IMR-90 (cell line): ENCODE measurements at regions not wholly inside any gene's neighbourhood (a gene's known extent, or its start where the extent isn't known, plus 50 kb on each side); places are given as distances from the start of the nearest gene placed in this dataset.

Experiments
- ATAC-seq: fragments of 200-7000 bp; cut with Tn5 transposase; 2 replicates; pipeline ENCODE4 v1.9.1; 2020; ENCODE audit warnings: low read depth, mild to moderate bottlenecking, moderate library complexity
- BruUV-seq: library from RNA; stranded (reverse); fragments of 400-500 nt; replicated peaks from 2 replicates; lab custom pipeline; 2021; lab: Mats Ljungman, UMichigan
- CTCF ChIA-PET: fragments of 300-600 bp; formaldehyde crosslinking; extraction: SDS; loops from one replicate; lab custom pipeline; 2021; ENCODE audit warnings: antibody characterized with exemption; lab: Yijun Ruan, JAX
- POLR2A ChIA-PET: fragments of 300-600 bp; sonication (Branson Sonifier 250); formaldehyde crosslinking; loops from one replicate; lab custom pipeline; 2022; ENCODE audit warnings: antibody characterized with exemption; ENCODE audit not compliant: unreplicated experiment; lab: Charles Lee
- DNase-seq: peaks from one replicate; pipeline ENCODE4 v3.0.0; 2013
- H2AFZ ChIP-seq: replicated peaks from 2 replicates; pipeline ENCODE3; 2013; ENCODE audit warnings: low read length, mild to moderate bottlenecking; ENCODE audit not compliant: poor library complexity
- H2AK5ac ChIP-seq: 2 replicates; pipeline ENCODE4 v1.6.1; 2013; ENCODE audit warnings: low read depth, low read length, inconsistent platforms
- H2AK9ac ChIP-seq: replicated peaks from 2 replicates; pipeline ENCODE3; 2013; ENCODE audit warnings: mild to moderate bottlenecking, low read depth, low read length, moderate library complexity; ENCODE audit not compliant: poor library complexity
- H2BK120ac ChIP-seq: 2 replicates; pipeline ENCODE4 v1.6.1; 2013; ENCODE audit warnings: low read depth, low read length, inconsistent platforms
- H2BK15ac ChIP-seq: 3 replicates; pipeline ENCODE4 v1.6.1; 2013; ENCODE audit warnings: low read depth, low read length, inconsistent platforms
- H2BK20ac ChIP-seq: 2 replicates; pipeline ENCODE4 v1.6.1; 2013; ENCODE audit warnings: low read depth, mild to moderate bottlenecking, inconsistent platforms, low read length, moderate library complexity
- H2BK5ac ChIP-seq: 2 replicates; pipeline ENCODE4 v1.6.1; 2013; ENCODE audit warnings: mild to moderate bottlenecking, low read depth, low read length, inconsistent platforms; ENCODE audit not compliant: poor library complexity, severe bottlenecking
- H3K14ac ChIP-seq: replicated peaks from 2 replicates; pipeline ENCODE4 v1.6.1; 2013; ENCODE audit warnings: low read depth, low read length, inconsistent platforms
- H3K18ac ChIP-seq: 2 replicates; pipeline ENCODE4 v1.6.1; 2013; ENCODE audit warnings: low read depth, low read length, control low read depth
- H3K23ac ChIP-seq: 2 replicates; pipeline ENCODE4 v1.6.1; 2013; ENCODE audit warnings: low read depth, low read length, inconsistent platforms
- H3K27ac ChIP-seq: 2 replicates; pipeline ENCODE4 v1.5.1; 2013; ENCODE audit warnings: mild to moderate bottlenecking, control low read depth, low read length; ENCODE audit not compliant: insufficient read depth
- H3K27me3 ChIP-seq: 2 replicates; pipeline ENCODE4 v1.6.1; 2013; ENCODE audit warnings: low read length; ENCODE audit not compliant: control insufficient read depth, insufficient read depth
- H3K36me3 ChIP-seq: 2 replicates; pipeline ENCODE4 v1.6.1; 2013; ENCODE audit warnings: low read length, mixed read lengths; ENCODE audit not compliant: control insufficient read depth, insufficient read depth
- H3K4ac ChIP-seq: 2 replicates; pipeline ENCODE4 v1.6.1; 2013; ENCODE audit warnings: low read depth, low read length, inconsistent platforms
- H3K4me1 ChIP-seq: 2 replicates; pipeline ENCODE4 v1.6.1; 2013; ENCODE audit warnings: low read length, mixed read lengths; ENCODE audit not compliant: control insufficient read depth, insufficient read depth
- H3K4me2 ChIP-seq: 2 replicates; pipeline ENCODE4 v1.6.1; 2013; ENCODE audit warnings: low read depth, mild to moderate bottlenecking, control low read depth, low read length, moderate library complexity
- H3K4me3 ChIP-seq: 2 replicates; pipeline ENCODE4 v1.5.1; 2013; ENCODE audit warnings: low read depth, mild to moderate bottlenecking, control low read depth, low read length, moderate library complexity; ENCODE audit not compliant: insufficient read depth
- H3K56ac ChIP-seq: 2 replicates; pipeline ENCODE4 v1.6.1; 2013; ENCODE audit warnings: low read length, inconsistent platforms; ENCODE audit not compliant: insufficient read depth; ENCODE audit errors: extremely low read depth
- H3K79me1 ChIP-seq, 2 experiments: 2 replicates each; pipeline ENCODE4 v1.6.1; 2013; ENCODE audit warnings: low read length in 2 of 2, inconsistent platforms in 1 of 2, low read depth in 1 of 2
- H3K9ac ChIP-seq: 2 replicates; pipeline ENCODE4 v1.6.1; 2013; ENCODE audit warnings: low read depth, low read length, control low read depth
- H3K9me1 ChIP-seq: 2 replicates; pipeline ENCODE4 v1.6.1; 2013; ENCODE audit warnings: low read length, inconsistent platforms; ENCODE audit not compliant: insufficient read depth
- H3K9me3 ChIP-seq: 2 replicates; pipeline ENCODE4 v1.6.1; 2013; ENCODE audit warnings: low read length; ENCODE audit not compliant: control insufficient read depth, insufficient read depth
- H4K20me1 ChIP-seq: 2 replicates; pipeline ENCODE4 v1.6.1; 2013; ENCODE audit warnings: low read length, inconsistent platforms; ENCODE audit not compliant: insufficient read depth
- H4K5ac ChIP-seq: 2 replicates; pipeline ENCODE4 v1.6.1; 2013; ENCODE audit warnings: mild to moderate bottlenecking, low read depth, low read length, control low read depth
- H4K8ac ChIP-seq, 2 experiments: 2 replicates each; pipeline ENCODE4 v1.6.1; 2013; ENCODE audit warnings: low read depth in 2 of 2, low read length in 2 of 2, control low read depth in 1 of 2, inconsistent platforms in 1 of 2
- H4K91ac ChIP-seq: 2 replicates; pipeline ENCODE4 v1.6.1; 2013; ENCODE audit warnings: low read depth, low read length, inconsistent platforms; ENCODE audit not compliant: insufficient read depth
- BHLHE40 ChIP-seq: fragments of 150-350 bp; IDR thresholded peaks from 2 replicates; pipeline ENCODE4 v1.6.1; 2016; ENCODE audit warnings: mild to moderate bottlenecking, low read depth, low read length
- CEBPB ChIP-seq: IDR thresholded peaks from 2 replicates; pipeline ENCODE4 v1.6.1; 2012; ENCODE audit warnings: low read depth, low read length, improper control_type of control experiment
- CHD1 ChIP-seq: IDR thresholded peaks from 2 replicates; pipeline ENCODE4 v1.6.1; 2012; ENCODE audit warnings: low read depth, low read length, improper control_type of control experiment
- FOS ChIP-seq: fragments of 150-350 bp; IDR thresholded peaks from 2 replicates; pipeline ENCODE4 v1.6.1; 2016; ENCODE audit warnings: low read depth, low read length
- MAFK ChIP-seq: IDR thresholded peaks from 2 replicates; pipeline ENCODE4 v1.6.1; 2012; ENCODE audit warnings: low read depth, low read length, improper control_type of control experiment
- MAZ ChIP-seq: IDR thresholded peaks from 2 replicates; pipeline ENCODE4 v1.6.1; 2012; ENCODE audit warnings: low read depth, mild to moderate bottlenecking, low read length, improper control_type of control experiment, moderate library complexity, borderline replicate concordance
- MXI1 ChIP-seq: IDR thresholded peaks from 2 replicates; pipeline ENCODE4 v1.6.1; 2012; ENCODE audit warnings: low read depth, mild to moderate bottlenecking, low read length, moderate library complexity, borderline replicate concordance
- NFE2L2 ChIP-seq: fragments of 150-350 bp; IDR thresholded peaks from 2 replicates; pipeline ENCODE4 v1.6.1; 2016; ENCODE audit warnings: low read depth, mild to moderate bottlenecking, low read length
- POLR2A ChIP-seq: IDR thresholded peaks from 2 replicates; pipeline ENCODE4 v1.6.1; 2012; ENCODE audit warnings: mild to moderate bottlenecking, low read depth, low read length
- RAD21 ChIP-seq: IDR thresholded peaks from 2 replicates; pipeline ENCODE4 v1.6.1; 2012; ENCODE audit warnings: low read length, improper control_type of control experiment
- RCOR1 ChIP-seq: IDR thresholded peaks from 2 replicates; pipeline ENCODE4 v1.6.1; 2012; ENCODE audit warnings: mild to moderate bottlenecking, low read length, improper control_type of control experiment; ENCODE audit not compliant: insufficient replicate concordance
- RFX5 ChIP-seq: IDR thresholded peaks from 2 replicates; pipeline ENCODE4 v1.8.0; 2012; ENCODE audit warnings: low read depth, mild to moderate bottlenecking, low read length, moderate library complexity
- SMC3 ChIP-seq: fragments of 150-350 bp; IDR thresholded peaks from 2 replicates; pipeline ENCODE4 v1.6.1; 2016; ENCODE audit warnings: low read depth, mild to moderate bottlenecking, antibody characterized with exemption, low read length, moderate library complexity
- WGBS, 2 experiments: methylation state at CpG; one replicate each; pipeline versions ENCODE4 v1.1.5 to v1.1.7; 2013; ENCODE audit warnings: missing lambda C conversion rate in 2 of 2; ENCODE audit not compliant: insufficient read length in 1 of 2; ENCODE audit errors: extremely low coverage in 2 of 2; 5-methylcytosine and 5-hydroxymethylcytosine counted together
- dilution Hi-C: fragments of 300-500 bp; cut with HindIII; formaldehyde crosslinking; loops from one replicate; pipeline ENCODE4 v1.14.3; 2018; ENCODE audit warnings: low sequenced_read_pairs; ENCODE audit not compliant: unreplicated experiment
- in situ Hi-C: fragments of 300-500 bp; cut with MboI; formaldehyde crosslinking; loops from 3 replicates; pipeline ENCODE4 v1.14.3; 2019; ENCODE audit warnings: low sequenced_read_pairs, inconsistent platforms, mixed read lengths
- intact Hi-C: fragments of 100-400 bp; cut with micrococcal nuclease; formaldehyde crosslinking; loops from 2 replicates; pipeline ENCODE4 v1.10.0; 2022
- TF ChIP-seq, protein P1 (sequence below): fragments of 150-350 bp; IDR thresholded peaks from 2 replicates; pipeline ENCODE4 v1.6.1; 2016; ENCODE audit warnings: low read depth, mild to moderate bottlenecking, low read length, moderate library complexity, borderline replicate concordance
- TF ChIP-seq, protein P2 (sequence below): fragments of 150-350 bp; IDR thresholded peaks from 2 replicates; pipeline ENCODE4 v1.6.1; 2017; ENCODE audit warnings: mild to moderate bottlenecking, antibody characterized with exemption, low read length, low read depth
- TF ChIP-seq, protein P3 (sequence below): conservative IDR thresholded peaks from 2 replicates; pipeline ENCODE4 v1.5.1; 2012; ENCODE audit warnings: mild to moderate bottlenecking, low read depth, low read length, improper control_type of control experiment

DNA sequence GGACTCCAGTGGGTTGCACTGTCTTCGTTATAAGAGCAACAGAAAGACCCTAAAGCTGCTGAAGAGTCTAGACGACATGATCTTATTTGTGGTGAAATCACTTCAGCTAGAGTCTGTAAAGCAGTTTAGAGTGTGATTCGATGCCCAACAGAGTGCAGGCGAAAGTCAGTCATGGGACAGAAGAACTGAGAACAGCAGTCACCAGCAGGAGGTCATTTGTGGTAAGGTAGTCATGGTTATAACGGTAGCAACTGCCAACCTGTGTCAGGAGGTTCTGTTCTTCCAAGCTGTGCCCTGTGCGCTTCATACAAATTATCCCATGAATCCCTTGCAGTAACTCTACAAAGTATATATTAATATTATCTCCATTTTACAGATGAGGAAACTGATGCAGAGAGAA lies 954.1 kb downstream of the AACS start:
- no peak overlapping the region for H3K23ac ChIP-seq
- no peak overlapping the region for H2AK9ac ChIP-seq
- no peaks in the 10 kb centered on the region for H3K79me1 ChIP-seq
- H3K27ac ChIP-seq: no peak overlapping the region
- intact Hi-C loops (no loop called here), dilution Hi-C loops (no loop called here), in situ Hi-C loops (no loop called here)
- H3K4ac ChIP-seq: no peak overlapping the region
- H2BK120ac ChIP-seq: no peak overlapping the region
- H3K4me2 ChIP-seq: no peak overlapping the region
- H3K18ac ChIP-seq: no peak overlapping the region
- ATAC-seq: no peak
- BruUV-seq: no TSS peak
- 27% methylated on average over 3 of the region's 6 CpGs; no CpG with 5 or more reads in 1 of the 2 experiments for WGBS, 2 experiments
- TF ChIP-seq, protein P1, sequence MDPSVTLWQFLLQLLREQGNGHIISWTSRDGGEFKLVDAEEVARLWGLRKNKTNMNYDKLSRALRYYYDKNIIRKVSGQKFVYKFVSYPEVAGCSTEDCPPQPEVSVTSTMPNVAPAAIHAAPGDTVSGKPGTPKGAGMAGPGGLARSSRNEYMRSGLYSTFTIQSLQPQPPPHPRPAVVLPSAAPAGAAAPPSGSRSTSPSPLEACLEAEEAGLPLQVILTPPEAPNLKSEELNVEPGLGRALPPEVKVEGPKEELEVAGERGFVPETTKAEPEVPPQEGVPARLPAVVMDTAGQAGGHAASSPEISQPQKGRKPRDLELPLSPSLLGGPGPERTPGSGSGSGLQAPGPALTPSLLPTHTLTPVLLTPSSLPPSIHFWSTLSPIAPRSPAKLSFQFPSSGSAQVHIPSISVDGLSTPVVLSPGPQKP: no peak
- TF ChIP-seq RAD21 (no peak), RFX5 (no peak), CHD1 (no peak), BHLHE40 (no peak), POLR2A (no peak), CEBPB (no peak), MAFK (no peak), FOS (no peak), MXI1 (no peak), RCOR1 (no peak), MAZ (no peak), NFE2L2 (no peak), SMC3 (no peak)
- TF ChIP-seq, protein P2, sequence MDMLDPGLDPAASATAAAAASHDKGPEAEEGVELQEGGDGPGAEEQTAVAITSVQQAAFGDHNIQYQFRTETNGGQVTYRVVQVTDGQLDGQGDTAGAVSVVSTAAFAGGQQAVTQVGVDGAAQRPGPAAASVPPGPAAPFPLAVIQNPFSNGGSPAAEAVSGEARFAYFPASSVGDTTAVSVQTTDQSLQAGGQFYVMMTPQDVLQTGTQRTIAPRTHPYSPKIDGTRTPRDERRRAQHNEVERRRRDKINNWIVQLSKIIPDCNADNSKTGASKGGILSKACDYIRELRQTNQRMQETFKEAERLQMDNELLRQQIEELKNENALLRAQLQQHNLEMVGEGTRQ: no peak
- TF ChIP-seq, protein P3, sequence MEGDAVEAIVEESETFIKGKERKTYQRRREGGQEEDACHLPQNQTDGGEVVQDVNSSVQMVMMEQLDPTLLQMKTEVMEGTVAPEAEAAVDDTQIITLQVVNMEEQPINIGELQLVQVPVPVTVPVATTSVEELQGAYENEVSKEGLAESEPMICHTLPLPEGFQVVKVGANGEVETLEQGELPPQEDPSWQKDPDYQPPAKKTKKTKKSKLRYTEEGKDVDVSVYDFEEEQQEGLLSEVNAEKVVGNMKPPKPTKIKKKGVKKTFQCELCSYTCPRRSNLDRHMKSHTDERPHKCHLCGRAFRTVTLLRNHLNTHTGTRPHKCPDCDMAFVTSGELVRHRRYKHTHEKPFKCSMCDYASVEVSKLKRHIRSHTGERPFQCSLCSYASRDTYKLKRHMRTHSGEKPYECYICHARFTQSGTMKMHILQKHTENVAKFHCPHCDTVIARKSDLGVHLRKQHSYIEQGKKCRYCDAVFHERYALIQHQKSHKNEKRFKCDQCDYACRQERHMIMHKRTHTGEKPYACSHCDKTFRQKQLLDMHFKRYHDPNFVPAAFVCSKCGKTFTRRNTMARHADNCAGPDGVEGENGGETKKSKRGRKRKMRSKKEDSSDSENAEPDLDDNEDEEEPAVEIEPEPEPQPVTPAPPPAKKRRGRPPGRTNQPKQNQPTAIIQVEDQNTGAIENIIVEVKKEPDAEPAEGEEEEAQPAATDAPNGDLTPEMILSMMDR: no peak
- no peaks in the 10 kb centered on the region for H3K4me1 ChIP-seq
- H3K4me3 ChIP-seq: no peak overlapping the region
- no peaks in the 10 kb centered on the region for H3K36me3 ChIP-seq
- H2BK15ac ChIP-seq: no peak overlapping the region
- no peak for DNase-seq
- no peak overlapping the region for H2AK5ac ChIP-seq
- H3K9me1 ChIP-seq: no peaks in the 10 kb centered on the region
- no peak overlapping the region for H3K14ac ChIP-seq
- H4K91ac ChIP-seq: no peak overlapping the region
- ChIA-PET CTCF (no interaction called here), POLR2A (no interaction called here)
- no peaks in the 10 kb centered on the region for H4K20me1 ChIP-seq
- H3K27me3 ChIP-seq: no peaks in the 10 kb centered on the region
- H3K9ac ChIP-seq: no peak overlapping the region
- H3K9me3 ChIP-seq: peaks cover 8% of the 10 kb centered on the region; the same call in 1 of the 2 replicates
- no peak overlapping the region for H2AFZ ChIP-seq
- no peak overlapping the region for H2BK20ac ChIP-seq
- no peak overlapping the region for H4K5ac ChIP-seq
- H3K56ac ChIP-seq: no peak overlapping the region
- H2BK5ac ChIP-seq: no peak overlapping the region
- no peak overlapping the region for H4K8ac ChIP-seq
